SU-DHL-6 (cell line): ENCODE measurements at regions not wholly inside any gene's neighbourhood (a gene's known extent, or its start where the extent isn't known, plus 50 kb on each side); places are given as distances from the start of the nearest gene placed in this dataset.

Experiments used
- H2AFZ ChIP-seq: fragments of 200-600 bp; sonication (generic); 2 replicates; pipeline ENCODE4 v1.6.1; 2014; ENCODE audit warnings: low read depth, mild to moderate bottlenecking, moderate library complexity, mixed read lengths, antibody characterized with exemption, low read length; ENCODE audit not compliant: severe bottlenecking
- H3F3A ChIP-seq: fragments of 200-600 bp; shearing (Covaris generic); 2 replicates; pipeline ENCODE4 v1.6.0; 2016; ENCODE audit warnings: antibody characterized with exemption, mild to moderate bottlenecking; ENCODE audit not compliant: insufficient read depth
- H3K27ac ChIP-seq: fragments of 200-600 bp; sonication (generic); 2 replicates; pipeline ENCODE4 v1.5.1; 2016; ENCODE audit warnings: low read depth, mild to moderate bottlenecking, low read length, moderate library complexity, mixed read lengths
- H3K27me3 ChIP-seq: fragments of 200-600 bp; sonication (generic), shearing (Covaris generic); 2 replicates; pipeline ENCODE4 v1.6.0; 2014; ENCODE audit warnings: mild to moderate bottlenecking, low read length
- H3K36me3 ChIP-seq: fragments of 200-600 bp; sonication (generic); 2 replicates; pipeline ENCODE4 v1.6.1; 2014; ENCODE audit warnings: mild to moderate bottlenecking, low read length, mixed read lengths
- H3K4me2 ChIP-seq: fragments of 300-600, 200-600 bp; shearing (Covaris generic), sonication (generic); 2 replicates; pipeline ENCODE4 v1.6.0; 2014; ENCODE audit warnings: low read length, low read depth, mild to moderate bottlenecking; ENCODE audit not compliant: poor library complexity, severe bottlenecking
- H3K4me3 ChIP-seq: fragments of 200-600 bp; sonication (generic); 2 replicates; pipeline ENCODE4 v1.5.1; 2014; ENCODE audit warnings: antibody characterized with exemption, low read length, mild to moderate bottlenecking, mixed read lengths; ENCODE audit not compliant: insufficient read depth, poor library complexity, severe bottlenecking
- H3K79me2 ChIP-seq: fragments of 200-600 bp; sonication (generic); 2 replicates; pipeline ENCODE4 v1.6.1; 2014; ENCODE audit warnings: mild to moderate bottlenecking, low read length, moderate library complexity; ENCODE audit not compliant: insufficient read depth
- H3K9ac ChIP-seq: fragments of 200-600 bp; sonication (generic); 2 replicates; pipeline ENCODE4 v1.7.0; 2014; ENCODE audit warnings: mild to moderate bottlenecking, low read length
- H3K9me2 ChIP-seq: fragments of 200-600 bp; sonication (generic); replicated peaks from 2 replicates; pipeline ENCODE4 v1.6.1; 2014; ENCODE audit warnings: low read length; ENCODE audit not compliant: insufficient read depth
- H3K9me3 ChIP-seq: fragments of 200-600 bp; sonication (generic); 2 replicates; pipeline ENCODE4 v1.6.1; 2014; ENCODE audit warnings: low read length, mixed read lengths; ENCODE audit not compliant: insufficient read depth
- H4K20me1 ChIP-seq: fragments of 200-600 bp; sonication (generic); 2 replicates; pipeline ENCODE4 v1.6.1; 2014; ENCODE audit warnings: low read depth, mild to moderate bottlenecking, antibody characterized with exemption, low read length, moderate library complexity, mixed read lengths
- EZH2phosphoT487 ChIP-seq: fragments of 200-600 bp; sonication (generic), shearing (Covaris generic); conservative IDR thresholded peaks from 2 replicates; pipeline ENCODE4 v1.6.1; 2018; ENCODE audit warnings: mild to moderate bottlenecking, antibody characterized with exemption, low read length, moderate library complexity, mixed read lengths
- TF ChIP-seq, protein P1 (sequence below): fragments of 200-600 bp; sonication (generic); IDR thresholded peaks from one replicate; pipeline ENCODE4 v1.5.1; 2017; ENCODE audit warnings: antibody characterized with exemption, mild to moderate bottlenecking, low read length, moderate library complexity; ENCODE audit not compliant: insufficient read depth, poor library complexity, severe bottlenecking

GRCh38 chrX:20606831-20607230 lies 340.1 kb upstream of the RPS6KA3 start:
- H4K20me1 ChIP-seq: no peaks in the 10 kb centered on the region
- no peaks in the 10 kb centered on the region for H3K9me2 ChIP-seq
- H3K4me2 ChIP-seq: no peak overlapping the region
- H3K27ac ChIP-seq: no peak overlapping the region
- H3K4me3 ChIP-seq: no peak overlapping the region
- H3K9ac ChIP-seq: no peak overlapping the region
- TF ChIP-seq, protein P1, sequence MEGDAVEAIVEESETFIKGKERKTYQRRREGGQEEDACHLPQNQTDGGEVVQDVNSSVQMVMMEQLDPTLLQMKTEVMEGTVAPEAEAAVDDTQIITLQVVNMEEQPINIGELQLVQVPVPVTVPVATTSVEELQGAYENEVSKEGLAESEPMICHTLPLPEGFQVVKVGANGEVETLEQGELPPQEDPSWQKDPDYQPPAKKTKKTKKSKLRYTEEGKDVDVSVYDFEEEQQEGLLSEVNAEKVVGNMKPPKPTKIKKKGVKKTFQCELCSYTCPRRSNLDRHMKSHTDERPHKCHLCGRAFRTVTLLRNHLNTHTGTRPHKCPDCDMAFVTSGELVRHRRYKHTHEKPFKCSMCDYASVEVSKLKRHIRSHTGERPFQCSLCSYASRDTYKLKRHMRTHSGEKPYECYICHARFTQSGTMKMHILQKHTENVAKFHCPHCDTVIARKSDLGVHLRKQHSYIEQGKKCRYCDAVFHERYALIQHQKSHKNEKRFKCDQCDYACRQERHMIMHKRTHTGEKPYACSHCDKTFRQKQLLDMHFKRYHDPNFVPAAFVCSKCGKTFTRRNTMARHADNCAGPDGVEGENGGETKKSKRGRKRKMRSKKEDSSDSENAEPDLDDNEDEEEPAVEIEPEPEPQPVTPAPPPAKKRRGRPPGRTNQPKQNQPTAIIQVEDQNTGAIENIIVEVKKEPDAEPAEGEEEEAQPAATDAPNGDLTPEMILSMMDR: no peak
- TF ChIP-seq EZH2phosphoT487: no peak
- H3K36me3 ChIP-seq: no peaks in the 10 kb centered on the region
- H3K79me2 ChIP-seq: no peaks in the 10 kb centered on the region
- no peaks in the 10 kb centered on the region for H3K9me3 ChIP-seq
- no peaks in the 10 kb centered on the region for H3K27me3 ChIP-seq
- no peak overlapping the region for H2AFZ ChIP-seq
- H3F3A ChIP-seq: no peaks in the 10 kb centered on the region

- no peak overlapping the region for H3K4me2 ChIP-seq
- H3K9ac ChIP-seq: no peak overlapping the region
- H3K9me3 ChIP-seq: no peaks in the 10 kb centered on the region
- no peaks in the 10 kb centered on the region for H3F3A ChIP-seq
- no peaks in the 10 kb centered on the region for H4K20me1 ChIP-seq
- H3K79me2 ChIP-seq: no peaks in the 10 kb centered on the region
- no peak overlapping the region for H3K27ac ChIP-seq
- H2AFZ ChIP-seq: no peak overlapping the region
- H3K27me3 ChIP-seq: no peaks in the 10 kb centered on the region
- H3K9me2 ChIP-seq: no peaks in the 10 kb centered on the region
- H3K36me3 ChIP-seq: no peaks in the 10 kb centered on the region
- H3K4me3 ChIP-seq: no peak overlapping the region
- TF ChIP-seq, protein P1: no peak
- TF ChIP-seq EZH2phosphoT487: no peak
Measured at GRCh38 chrX:20596856-20597255, 330.1 kb upstream of the RPS6KA3 start.

GRCh38 chrX:20595928-20596575 lies 329.3 kb upstream of the RPS6KA3 start:
- H3K9me2 ChIP-seq: no peaks in the 10 kb centered on the region
- H3K27me3 ChIP-seq: no peaks in the 10 kb centered on the region
- H3K9me3 ChIP-seq: no peaks in the 10 kb centered on the region
- H3K36me3 ChIP-seq: no peaks in the 10 kb centered on the region
- no peaks in the 10 kb centered on the region for H4K20me1 ChIP-seq
- no peak overlapping the region for H3K9ac ChIP-seq
- H3F3A ChIP-seq: no peaks in the 10 kb centered on the region
- no peak overlapping the region for H3K27ac ChIP-seq
- H3K4me2 ChIP-seq: no peak overlapping the region
- TF ChIP-seq EZH2phosphoT487: no peak
- TF ChIP-seq, protein P1: no peak
- no peaks in the 10 kb centered on the region for H3K79me2 ChIP-seq
- no peak overlapping the region for H3K4me3 ChIP-seq
- H2AFZ ChIP-seq: no peak overlapping the region

- H3K9me3 ChIP-seq: no peaks in the 10 kb centered on the region
- H3K27me3 ChIP-seq: no peaks in the 10 kb centered on the region
- no peak overlapping the region for H2AFZ ChIP-seq
- no peaks in the 10 kb centered on the region for H3F3A ChIP-seq
- no peaks in the 10 kb centered on the region for H3K36me3 ChIP-seq
- H3K9me2 ChIP-seq: no peaks in the 10 kb centered on the region
- H3K9ac ChIP-seq: no peak overlapping the region
- H3K79me2 ChIP-seq: no peaks in the 10 kb centered on the region
- H3K4me2 ChIP-seq: no peak overlapping the region
- no peak overlapping the region for H3K27ac ChIP-seq
- no peaks in the 10 kb centered on the region for H4K20me1 ChIP-seq
- H3K4me3 ChIP-seq: no peak overlapping the region
- TF ChIP-seq, protein P1: no peak
Measured at GRCh38 chrX:20594985-20595384, 328.3 kb upstream of the RPS6KA3 start.
